Right lobe of liver (tissue), 6 donors: ENCODE measurements at regions not wholly inside any gene's neighbourhood (a gene's known extent, or its start where the extent isn't known, plus 50 kb on each side); places are given as distances from the start of the nearest gene placed in this dataset.

Experiments used
- ATAC-seq, 4 donors: fragments of 200-7000 bp; cut with Tn5 transposase; one replicate each; pipeline ENCODE4 v1.9.1; 2020; ENCODE audit warnings: mild to moderate bottlenecking in 4 of 4, moderate library complexity in 4 of 4
- DNase-seq, 3 donors: peaks; one replicate each; pipeline ENCODE4 v3.0.0-alpha.2; 2020
- H3K27ac ChIP-seq, 3 donors: fragments of 200-600 bp; one replicate each; pipeline ENCODE4 v1.8.0; 2022
- H3K27me3 ChIP-seq, 2 donors: fragments of 200-600 bp; one replicate each; pipeline ENCODE4 v1.8.0; 2022
- H3K36me3 ChIP-seq, 4 donors: fragments of 200-600 bp; sonication (generic) in 1 of 4; one replicate each; pipeline versions ENCODE4 v1.5.1 to v1.8.0; 2017 to 2022; ENCODE audit warnings: control low read depth in 1 of 4
- H3K4me1 ChIP-seq, 4 donors: fragments of 200-600 bp; sonication (generic) in 1 of 4; one replicate each; pipeline versions ENCODE4 v1.5.1 to v1.8.0; 2017 to 2022; ENCODE audit warnings: control low read depth in 1 of 4
- H3K4me3 ChIP-seq, 3 donors: fragments of 200-600 bp; one replicate each; pipeline ENCODE4 v1.8.0; 2022
- H3K9me3 ChIP-seq, 4 donors: fragments of 200-600 bp; sonication (generic) in 1 of 4; one replicate each; pipeline versions ENCODE4 v1.5.1 to v1.8.0; 2017 to 2022; ENCODE audit warnings: control low read depth in 1 of 4
- CTCF ChIP-seq, 4 donors: fragments of 200-600 bp in 3 of 4; fragments of 450-650 bp in 1 of 4; IDR thresholded peaks; one replicate each; pipeline versions ENCODE4 v1.5.1 to v1.8.0; 2016 to 2022; ENCODE audit warnings: antibody characterized with exemption in 4 of 4, mild to moderate bottlenecking in 2 of 4
- POLR2A ChIP-seq: fragments of 450-650 bp; IDR thresholded peaks from one replicate; pipeline ENCODE4 v1.6.1; 2017; ENCODE audit warnings: antibody characterized with exemption, mild to moderate bottlenecking
- WGBS: methylation state at CpG from one replicate; pipeline ENCODE4 v1.1.6; 2018; ENCODE audit warnings: low coverage, low lambda C conversion rate; ENCODE audit not compliant: insufficient coverage; ENCODE audit errors: missing lambda C conversion rate; 5-methylcytosine and 5-hydroxymethylcytosine counted together
- intact Hi-C, 2 donors: fragments of 100-400 bp; cut with DNase I; formaldehyde crosslinking; loops; one replicate each; pipeline versions ENCODE4 v1.11.2 to v1.14.1; 2022
- donor health status: DM: no; HTN: yes; CAD: no.
- donor health status: DM: no; HTN: no; CAD: no.
- donor health status: DM: no; HTN: no; CAD: no.
- donor health status: DM: no; HTN: yes; CAD: no.
- donor health status: DM: no; HTN: yes; CAD: no.

GRCh38 chr18:76055578-76055977 is 439.5 kb downstream of the ZNF516 start:
- Histone ChIP-seq H3K9me3 (no peaks in the 10 kb centered on the region), H3K4me1 (no peaks in the 10 kb centered on the region), H3K27ac (no peak overlapping the region), H3K27me3 (no peaks in the 10 kb centered on the region), H3K36me3 (no peaks in the 10 kb centered on the region), H3K4me3 (no peak overlapping the region)
- 47% methylated on average over 7 of the region's 9 CpGs for WGBS
- DNase-seq (no peak), ATAC-seq (no peak)
- no peak for TF ChIP-seq POLR2A
- no peak for TF ChIP-seq CTCF (IDR thresholded peaks at IDR 0.05)
- intact Hi-C loops = no loop called here

GRCh38 chr18:76055025-76055424 is 440.0 kb downstream of the ZNF516 start:
- no peak for TF ChIP-seq CTCF (IDR thresholded peaks at IDR 0.05)
- no peak for TF ChIP-seq POLR2A
- intact Hi-C loops = no loop called here
- no peak for DNase-seq
- Histone ChIP-seq H3K4me1 (no peaks in the 10 kb centered on the region), H3K36me3 (no peaks in the 10 kb centered on the region), H3K9me3 (no peaks in the 10 kb centered on the region), H3K27ac (no peak overlapping the region), H3K27me3 (no peaks in the 10 kb centered on the region), H3K4me3 (no peak overlapping the region)
- no peak for ATAC-seq
- WGBS = 63% methylated on average over 6 of the region's 9 CpGs

GRCh38 chr18:76054156-76054555 is 440.9 kb downstream of the ZNF516 start:
- WGBS = 53% methylated on average over 2 of the region's 5 CpGs
- no peaks in the 10 kb centered on the region for H3K27me3 ChIP-seq
- no peak for TF ChIP-seq CTCF (IDR thresholded peaks at IDR 0.05)
- no peak overlapping the region for H3K27ac ChIP-seq
- no peaks in the 10 kb centered on the region for H3K4me1 ChIP-seq
- ATAC-seq = no peak
- intact Hi-C loops = no loop called here
- H3K9me3 ChIP-seq = no peaks in the 10 kb centered on the region
- no peaks in the 10 kb centered on the region for H3K36me3 ChIP-seq
- DNase-seq = no peak
- H3K4me3 ChIP-seq = no peak overlapping the region

GRCh38 chr18:76053551-76053950 is 441.5 kb downstream of the ZNF516 start:
- TF ChIP-seq CTCF (IDR thresholded peaks at IDR 0.05) (no peak), POLR2A (no peak)
- DNase-seq (no peak), ATAC-seq (no peak)
- H3K4me3 ChIP-seq = no peak overlapping the region
- H3K27ac ChIP-seq = no peak overlapping the region
- WGBS = no CpG with 5 or more reads among the region's 8 CpGs
- intact Hi-C loops = no loop called here
- H3K36me3 ChIP-seq = no peaks in the 10 kb centered on the region
- no peaks in the 10 kb centered on the region for H3K4me1 ChIP-seq
- no peaks in the 10 kb centered on the region for H3K27me3 ChIP-seq
- H3K9me3 ChIP-seq = no peaks in the 10 kb centered on the region

- Histone ChIP-seq H3K27me3 (no peaks in the 10 kb centered on the region), H3K9me3 (no peaks in the 10 kb centered on the region), H3K36me3 (no peaks in the 10 kb centered on the region), H3K4me3 (no peak overlapping the region), H3K4me1 (no peaks in the 10 kb centered on the region), H3K27ac (no peak overlapping the region)
- no peak for DNase-seq
- intact Hi-C loops = no loop called here
- WGBS = 67% methylated on average over 5 of the region's 9 CpGs
- TF ChIP-seq POLR2A = no peak
- no peak for TF ChIP-seq CTCF (IDR thresholded peaks at IDR 0.05)
- ATAC-seq = no peak
Observed at GRCh38 chr18:76052227-76052595, 442.8 kb downstream of the ZNF516 start.
